ENCODE measurements at regions not wholly inside any gene's neighbourhood (a gene's known extent, or its start where the extent isn't known, plus 50 kb on each side); places are given as distances from the start of the nearest gene placed in this dataset.

DNA sequence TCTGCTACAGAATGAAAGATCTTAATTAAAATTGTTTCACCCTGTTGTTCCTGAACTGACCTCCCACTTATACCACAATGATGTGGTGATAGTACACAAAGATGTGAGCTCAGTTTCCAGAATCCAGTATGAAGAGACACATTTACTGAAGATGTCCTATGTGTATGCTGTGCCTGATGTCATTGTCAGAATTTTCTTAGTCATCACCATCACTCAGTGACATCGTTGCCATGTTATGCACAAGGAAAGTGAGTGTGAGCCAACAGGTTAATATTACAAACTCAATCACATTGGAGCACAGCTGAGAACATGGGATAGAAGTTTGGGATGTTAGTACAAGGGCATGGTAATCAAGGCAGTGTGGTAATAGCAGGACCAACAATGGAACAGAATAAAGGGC lies 199.7 kb upstream of the CHRNA7 start:
- Histone ChIP-seq H3K36me3 (ENCODE audit: control insufficient read depth, insufficient read depth, low read length) (no peaks in the 10 kb centered on the region), H3K27me3 (ENCODE audit: control insufficient read depth, insufficient read depth, low read length, poor library complexity, severe bottlenecking) (no peaks in the 10 kb centered on the region), H3K9ac (ENCODE audit: extremely low read depth, low read length, poor library complexity, severe bottlenecking) (no peak overlapping the region), H3K4me1 (ENCODE audit: control insufficient read depth, insufficient read depth, low read length) (no peaks in the 10 kb centered on the region), H3K4me3 (ENCODE audit: low read length) (no peak overlapping the region), H3K9me3 (ENCODE audit: control insufficient read depth, low read length) (no peaks in the 10 kb centered on the region), H3K27ac (ENCODE audit: low read depth, low read length) (no peak overlapping the region)
- no peaks in the 10 kb centered on the region for H3K27me3 Mint-ChIP-seq (ENCODE audit: insufficient read depth)
- WGBS, 2 experiments (ENCODE audit: insufficient coverage in 1 of 2, insufficient read length in 1 of 2) = 83% methylated on average over 1 of the region's 1 CpG; no CpG with 5 or more reads in 1 of the 2 experiments
- peaks cover 15% of the 10 kb centered on the region for H3K9me3 Mint-ChIP-seq
- no peak overlapping the region for H3K4me3 Mint-ChIP-seq
- H3K4me1 Mint-ChIP-seq = no peaks in the 10 kb centered on the region
- TF ChIP-seq CTCF (conservative IDR thresholded peaks at IDR 0.05) = no peak
- no peak for DNase-seq
- H3K27ac Mint-ChIP-seq = no peak overlapping the region
- no peaks in the 10 kb centered on the region for H3K36me3 Mint-ChIP-seq (ENCODE audit: low read depth)

DNA sequence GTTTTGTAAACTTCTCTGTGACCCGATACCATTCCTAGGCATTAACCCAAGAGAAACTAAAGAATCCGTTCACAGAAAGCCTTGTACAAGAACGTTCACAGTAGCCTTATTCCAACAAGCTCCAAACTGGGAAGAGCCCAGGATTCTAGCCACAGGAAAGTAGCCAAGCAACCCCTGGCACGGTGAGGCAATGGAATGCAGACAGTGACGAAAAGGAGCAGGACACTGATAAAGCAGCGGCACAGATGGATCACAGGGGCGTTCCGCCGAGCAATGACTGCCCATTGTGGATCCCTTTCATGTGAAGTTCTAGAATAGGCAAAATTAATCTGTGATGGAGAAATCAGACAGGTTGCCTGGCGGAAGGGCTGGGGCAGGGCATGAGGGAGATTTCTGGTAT lies 198.7 kb upstream of the CHRNA7 start:
- Histone ChIP-seq H3K27ac (ENCODE audit: low read depth, low read length) (no peak overlapping the region), H3K4me3 (ENCODE audit: low read length) (no peak overlapping the region), H3K27me3 (ENCODE audit: control insufficient read depth, insufficient read depth, low read length, poor library complexity, severe bottlenecking) (no peaks in the 10 kb centered on the region), H3K9me3 (ENCODE audit: control insufficient read depth, low read length) (no peaks in the 10 kb centered on the region), H3K4me1 (ENCODE audit: control insufficient read depth, insufficient read depth, low read length) (no peaks in the 10 kb centered on the region), H3K36me3 (ENCODE audit: control insufficient read depth, insufficient read depth, low read length) (no peaks in the 10 kb centered on the region), H3K9ac (ENCODE audit: extremely low read depth, low read length, poor library complexity, severe bottlenecking) (no peak overlapping the region)
- TF ChIP-seq CTCF (conservative IDR thresholded peaks at IDR 0.05) = no peak
- Mint-ChIP-seq H3K27ac (no peak overlapping the region), H3K27me3 (ENCODE audit: insufficient read depth) (no peaks in the 10 kb centered on the region), H3K9me3 (peaks cover 14% of the 10 kb centered on the region), H3K4me3 (no peak overlapping the region), H3K36me3 (ENCODE audit: low read depth) (no peaks in the 10 kb centered on the region), H3K4me1 (no peaks in the 10 kb centered on the region)
- 71 to 95% methylated on average over 9 to 10 of the region's 10 CpGs for WGBS, 2 experiments (ENCODE audit: insufficient coverage in 1 of 2, insufficient read length in 1 of 2)
- no peak for DNase-seq

- Histone ChIP-seq H3K9me3 (ENCODE audit: control insufficient read depth, low read length) (no peaks in the 10 kb centered on the region), H3K27me3 (ENCODE audit: control insufficient read depth, insufficient read depth, low read length, poor library complexity, severe bottlenecking) (no peaks in the 10 kb centered on the region), H3K27ac (ENCODE audit: low read depth, low read length) (no peak overlapping the region), H3K36me3 (ENCODE audit: control insufficient read depth, insufficient read depth, low read length) (no peaks in the 10 kb centered on the region), H3K9ac (ENCODE audit: extremely low read depth, low read length, poor library complexity, severe bottlenecking) (no peak overlapping the region), H3K4me3 (ENCODE audit: low read length) (no peak overlapping the region), H3K4me1 (ENCODE audit: control insufficient read depth, insufficient read depth, low read length) (no peaks in the 10 kb centered on the region)
- TF ChIP-seq CTCF (conservative IDR thresholded peaks at IDR 0.05) = no peak
- Mint-ChIP-seq H3K9me3 (peaks cover 6% of the 10 kb centered on the region), H3K27me3 (ENCODE audit: insufficient read depth) (no peaks in the 10 kb centered on the region), H3K36me3 (ENCODE audit: low read depth) (no peaks in the 10 kb centered on the region), H3K4me3 (no peak overlapping the region), H3K27ac (no peak overlapping the region), H3K4me1 (no peaks in the 10 kb centered on the region)
- WGBS, 2 experiments (ENCODE audit: insufficient coverage in 1 of 2, insufficient read length in 1 of 2) = 84 to 91% methylated on average over 1 to 3 of the region's 3 CpGs
- no peak for DNase-seq
Measured at GRCh38 chr15:31834654-31835053, 195.7 kb upstream of the CHRNA7 start.

Measured in endodermal cell (in vitro differentiated cells).